Vagina (tissue), 2 donors: ENCODE measurements at regions not wholly inside any gene's neighbourhood (a gene's known extent, or its start where the extent isn't known, plus 50 kb on each side); places are given as distances from the start of the nearest gene placed in this dataset.

ENCODE experiments used
- CTCF ChIP-seq, 3 experiments: fragments of 450-650 bp in 2 of 3; fragments of 200-600 bp in 1 of 3; sonication (generic) in 1 of 3; IDR thresholded peaks; one replicate each; pipeline ENCODE4 v1.5.1; 2017 to 2019; ENCODE audit warnings: antibody characterized with exemption in 3 of 3, mild to moderate bottlenecking in 2 of 3, moderate library complexity in 2 of 3
- POLR2A ChIP-seq, 2 donors: fragments of 450-650 bp; IDR thresholded peaks; one replicate each; pipeline ENCODE4 v1.6.1; 2017; ENCODE audit warnings: antibody characterized with exemption in 2 of 2, mild to moderate bottlenecking in 2 of 2, moderate library complexity in 2 of 2

- TF ChIP-seq CTCF (IDR thresholded peaks at IDR 0.05), result no peak
- TF ChIP-seq POLR2A (IDR thresholded peaks at IDR 0.05), result no peak
Observed at GRCh38 chr12:29030006-29030405, 119.1 kb upstream of the FAR2 start.
